ENCODE measurements at regions not wholly inside any gene's neighbourhood (a gene's known extent, or its start where the extent isn't known, plus 50 kb on each side); places are given as distances from the start of the nearest gene placed in this dataset.
"Not testable (repeated sequence)": the region's sequence is repeated elsewhere in the genome, so short reads cannot be mapped to it uniquely, and the experiment has no call there.

DNA sequence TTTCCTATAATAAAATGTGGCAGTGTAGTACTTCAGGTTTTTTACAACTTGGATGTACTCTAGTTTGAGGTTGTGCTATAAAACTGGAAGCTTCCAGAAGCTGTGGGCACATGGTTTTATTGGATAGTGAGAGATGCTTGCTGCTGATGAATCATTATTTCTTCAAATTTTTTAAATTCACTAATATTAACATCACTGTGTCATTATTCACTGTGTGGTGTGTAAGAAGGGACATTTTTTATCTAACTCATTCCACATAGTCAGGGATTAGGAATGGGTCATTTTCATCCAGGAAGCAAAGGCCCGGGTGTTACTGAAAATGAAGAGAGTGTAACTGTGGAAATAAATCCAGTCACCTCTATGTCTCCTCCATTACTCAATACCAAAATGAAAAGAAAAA, 421.0 kb downstream of the TENT5A start:
- DNase-seq, result no peak

- no peak for DNase-seq
Observed at GRCh38 chr6:81328700-81329099, 423.8 kb downstream of the TENT5A start.

GRCh38 chr6:81326881-81327561, 425.5 kb downstream of the TENT5A start:
- no peak for DNase-seq

GRCh38 chr6:81309811-81310210, 442.7 kb downstream of the TENT5A start:
- peak; percentile 38 for DNase-seq

DNA sequence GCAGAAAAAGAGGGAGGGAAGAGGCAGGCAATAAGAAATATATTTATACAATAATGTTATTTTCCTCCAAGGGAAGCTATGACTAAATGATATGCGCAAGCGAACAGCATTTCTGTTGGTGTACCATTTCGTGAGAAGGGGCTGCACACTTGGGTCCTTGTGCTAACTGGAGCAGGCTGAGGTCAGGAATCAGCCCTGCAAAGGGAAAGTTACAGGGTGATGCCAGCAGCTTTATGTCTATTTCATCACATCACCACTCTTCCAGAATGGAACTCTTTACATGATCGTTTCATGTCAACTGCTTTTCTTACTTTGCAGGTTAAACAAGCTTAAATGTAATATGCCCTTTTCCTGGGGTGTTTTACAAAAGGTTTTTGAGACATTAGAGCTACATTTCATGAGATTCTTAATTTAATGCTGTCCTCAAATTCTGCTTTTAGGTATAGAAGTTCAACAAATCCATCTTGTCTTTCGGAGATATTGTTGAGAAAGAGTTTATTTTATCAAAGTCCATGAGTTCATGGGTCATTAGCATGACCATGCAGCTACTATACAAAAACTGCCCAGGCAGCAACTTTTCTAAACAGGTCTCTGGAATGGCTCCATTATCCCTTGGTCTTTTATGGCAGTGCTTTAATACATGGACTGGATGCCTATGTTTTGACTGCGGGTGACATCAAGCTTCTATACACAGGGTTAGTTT, 443.8 kb downstream of the TENT5A start:
- DNase-seq, result no peak

GRCh38 chr6:81307651-81308214, 444.7 kb downstream of the TENT5A start:
- DNase-seq, result no peak

DNA sequence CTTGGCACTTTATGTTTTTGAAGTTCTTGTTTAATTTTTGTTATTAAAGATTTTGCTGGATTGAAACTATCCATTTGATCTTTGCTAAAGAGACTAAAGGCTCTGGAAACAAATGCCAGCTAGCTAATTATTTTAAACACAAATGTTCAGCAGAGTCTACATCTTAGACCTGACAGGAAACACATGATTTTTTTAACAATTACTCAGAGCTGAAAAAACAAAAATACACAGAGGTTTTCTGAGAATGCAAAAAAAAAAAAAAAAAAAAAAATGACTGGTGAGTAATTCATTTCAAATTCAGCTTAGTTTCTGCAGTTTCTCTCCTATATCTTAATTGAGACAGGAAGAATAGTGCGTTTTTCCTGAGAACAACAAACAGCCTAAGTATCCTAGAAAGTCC, 448.0 kb downstream of the TENT5A start:
- DNase-seq, result no peak

- no peak for DNase-seq
Observed at GRCh38 chr6:81300961-81301360, 451.5 kb downstream of the TENT5A start.

- no peak for DNase-seq
Observed at GRCh38 chr6:81298751-81299150, 453.7 kb downstream of the TENT5A start.

- no peak for DNase-seq
Observed at GRCh38 chr6:81295310-81295709, 457.2 kb downstream of the TENT5A start.

DNA sequence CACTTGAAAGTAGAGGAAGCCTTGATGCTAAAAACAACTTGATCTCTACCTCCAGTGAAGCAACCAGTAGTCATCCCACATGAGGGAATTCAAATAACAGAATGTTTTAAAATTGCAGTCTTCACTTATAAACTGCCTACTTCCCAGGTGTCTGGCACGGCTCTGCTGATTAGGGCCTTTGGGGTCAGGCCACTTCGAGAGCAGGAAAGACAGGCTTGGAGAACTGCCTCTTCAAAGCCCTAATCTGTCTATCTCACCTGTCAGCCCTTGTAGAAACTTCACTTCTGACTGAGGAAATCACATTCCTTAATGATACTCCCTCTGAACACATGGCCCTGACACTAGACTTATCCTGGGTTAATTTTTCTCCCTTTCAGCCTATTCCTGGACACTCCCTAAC, 458.6 kb downstream of the TENT5A start:
- DNase-seq, result no peak

GRCh38 chr6:81289229-81289628, 463.3 kb downstream of the TENT5A start:
- DNase-seq, result no peak

- peak; percentile 61 for DNase-seq
Observed at GRCh38 chr6:81265106-81265505, 487.4 kb downstream of the TENT5A start.

DNA sequence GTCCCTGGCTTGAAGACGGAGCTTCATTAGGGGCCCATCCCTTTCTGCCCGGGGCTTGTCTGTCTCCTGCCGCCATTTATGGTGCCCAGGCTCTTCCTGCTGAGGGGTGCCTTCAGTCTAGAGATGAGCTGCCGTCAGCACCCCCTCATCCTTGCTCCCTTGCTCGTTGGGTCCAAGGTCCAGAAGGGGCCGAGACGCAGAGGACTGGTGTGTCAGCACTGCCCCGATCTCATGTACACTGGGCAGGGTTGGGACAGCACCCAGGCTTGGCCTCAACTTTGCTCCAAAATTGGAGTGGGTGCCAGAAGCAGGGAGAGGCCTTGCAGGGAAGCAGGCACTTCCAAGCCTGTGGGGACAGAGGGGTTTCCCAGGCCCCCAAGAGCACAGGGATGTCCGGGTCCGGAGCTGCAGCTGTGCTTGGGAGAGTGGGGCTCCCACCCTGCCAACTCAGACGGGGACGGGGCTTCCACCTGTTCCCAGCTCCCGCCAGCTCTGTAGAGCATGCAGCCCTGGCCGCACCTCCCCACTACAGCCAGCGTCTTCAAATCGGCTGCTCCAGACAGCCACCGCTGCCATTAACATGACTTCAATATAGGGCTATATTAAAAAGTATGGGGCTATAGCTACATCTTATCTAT, 488.8 kb downstream of the TENT5A start:
- DNase-seq, result no peak

GRCh38 chr6:81262656-81263055, 489.8 kb downstream of the TENT5A start:
- DNase-seq, result no peak

DNA sequence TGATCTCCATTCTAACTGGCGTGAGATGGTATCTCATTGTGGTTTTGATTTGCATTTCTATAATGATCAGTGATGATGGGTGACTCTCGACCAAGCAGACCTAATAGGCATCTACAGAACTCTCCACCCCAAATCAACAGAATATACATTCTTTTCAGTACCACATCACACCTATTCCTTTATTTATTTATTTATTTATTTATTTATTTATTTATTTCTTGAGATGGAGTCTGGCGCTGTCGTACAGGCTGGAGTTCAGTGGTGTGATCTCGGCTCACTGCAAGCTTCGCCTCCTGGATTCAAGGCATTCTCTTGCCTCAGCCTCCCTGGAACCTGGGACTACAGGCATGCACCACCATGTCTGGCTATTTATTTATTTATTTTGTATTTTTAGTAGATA, 496.3 kb downstream of the TENT5A start:
- DNase-seq, result not testable (repeated sequence)

- DNase-seq, result no peak
Observed at GRCh38 chr6:81253821-81254220, 498.7 kb downstream of the TENT5A start.

- no peak for DNase-seq
Observed at GRCh38 chr6:81252231-81252630, 500.2 kb downstream of the TENT5A start.

GRCh38 chr6:81246200-81246599, 506.3 kb downstream of the TENT5A start:
- DNase-seq, result no peak

- no peak for DNase-seq
Observed at GRCh38 chr6:81242624-81243023, 509.9 kb downstream of the TENT5A start.

DNA sequence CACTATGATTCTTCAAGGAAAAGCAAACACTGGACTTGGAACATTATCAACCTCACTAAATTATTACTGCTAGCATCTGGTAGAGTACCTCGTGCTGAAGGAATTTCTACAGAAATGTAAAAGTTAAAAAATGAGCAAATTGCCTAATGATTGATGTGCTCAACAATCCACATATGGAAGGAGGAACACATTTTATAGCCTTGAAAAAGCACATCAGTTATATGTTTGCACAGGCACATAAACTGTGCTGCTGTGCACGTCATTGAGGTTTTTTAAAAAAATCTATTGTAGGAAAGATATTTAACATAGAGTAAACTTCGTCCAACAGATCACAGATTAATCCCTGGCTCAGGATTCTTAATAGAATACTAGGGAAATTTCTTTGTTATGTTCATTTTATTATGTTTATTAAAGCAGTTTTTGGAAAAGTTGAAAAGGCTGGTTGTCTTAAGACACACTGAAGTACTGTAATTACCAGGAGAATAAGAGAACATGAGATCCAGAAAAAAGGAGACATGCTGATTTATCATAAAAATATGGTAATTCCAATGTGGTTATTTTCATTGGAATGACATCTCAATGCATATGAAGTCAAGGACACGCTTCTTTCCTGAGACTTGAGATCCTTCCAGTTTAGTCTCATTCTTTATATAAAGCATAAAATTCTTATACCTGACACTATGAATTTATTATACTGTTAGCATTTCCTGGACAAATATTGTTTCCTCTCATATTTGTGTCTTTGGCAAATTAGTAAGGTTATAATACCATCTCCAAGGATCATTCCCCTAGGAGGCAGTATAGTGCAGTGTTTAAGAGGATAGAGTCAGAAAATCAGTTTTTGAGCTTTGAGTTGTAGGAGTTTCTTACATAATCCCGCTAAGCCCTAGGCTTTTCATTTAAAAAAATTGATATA, 511.1 kb downstream of the TENT5A start:
- DNase-seq, result no peak

- no peak for DNase-seq
Observed at GRCh38 chr6:81238390-81238789, 514.1 kb downstream of the TENT5A start.

- DNase-seq, result no peak
Observed at GRCh38 chr6:81237226-81237625, 515.3 kb downstream of the TENT5A start.

Data from hindlimb muscle (tissue), 1 donor.